ENCODE measurements at regions not wholly inside any gene's neighbourhood (a gene's known extent, or its start where the extent isn't known, plus 50 kb on each side); places are given as distances from the start of the nearest gene placed in this dataset.

DNA sequence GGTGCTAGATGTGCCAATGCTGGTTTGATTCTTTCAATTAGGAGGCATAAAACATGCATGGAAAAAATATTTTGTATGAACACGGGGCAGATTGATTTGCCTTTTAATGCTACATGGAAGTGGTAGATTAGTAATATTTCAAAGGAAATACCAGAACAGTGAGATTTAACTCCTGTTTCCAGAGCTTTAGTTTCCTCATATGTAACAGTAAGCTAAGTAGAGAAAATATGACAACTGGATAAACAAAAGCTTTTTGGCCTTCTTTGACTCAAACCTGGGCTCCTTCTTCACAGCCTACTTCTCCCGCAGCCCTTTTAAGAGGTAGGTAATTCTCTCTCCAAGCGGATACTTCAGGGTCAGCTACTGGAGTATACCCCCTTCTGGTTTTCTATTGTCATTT, 254.2 kb upstream of the TRPC7 start:
- H3K9me3 ChIP-seq (ENCODE audit: control insufficient read depth, insufficient read depth, low read depth, low read length) = no peaks in the 10 kb centered on the region
- TF ChIP-seq ZNF223 (tag by site-specific recombination; IDR thresholded peaks at IDR 0.05) (no peak), ZNF660 (tag by site-specific recombination; IDR thresholded peaks at IDR 0.05) (no peak), OSR2 (tag by site-specific recombination; IDR thresholded peaks at IDR 0.05) (no peak), ZNF747 (tag by site-specific recombination; IDR thresholded peaks at IDR 0.05) (no peak), ZNF670 (tag by site-specific recombination; IDR thresholded peaks at IDR 0.05; ENCODE audit: low read depth) (no peak), ZNF776 (tag by site-specific recombination; IDR thresholded peaks at IDR 0.05; ENCODE audit: borderline replicate concordance) (no peak)
- TF ChIP-seq, protein P1, sequence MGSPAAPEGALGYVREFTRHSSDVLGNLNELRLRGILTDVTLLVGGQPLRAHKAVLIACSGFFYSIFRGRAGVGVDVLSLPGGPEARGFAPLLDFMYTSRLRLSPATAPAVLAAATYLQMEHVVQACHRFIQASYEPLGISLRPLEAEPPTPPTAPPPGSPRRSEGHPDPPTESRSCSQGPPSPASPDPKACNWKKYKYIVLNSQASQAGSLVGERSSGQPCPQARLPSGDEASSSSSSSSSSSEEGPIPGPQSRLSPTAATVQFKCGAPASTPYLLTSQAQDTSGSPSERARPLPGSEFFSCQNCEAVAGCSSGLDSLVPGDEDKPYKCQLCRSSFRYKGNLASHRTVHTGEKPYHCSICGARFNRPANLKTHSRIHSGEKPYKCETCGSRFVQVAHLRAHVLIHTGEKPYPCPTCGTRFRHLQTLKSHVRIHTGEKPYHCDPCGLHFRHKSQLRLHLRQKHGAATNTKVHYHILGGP (tag by site-specific recombination; IDR thresholded peaks at IDR 0.05) = no peak
- TF ChIP-seq, protein P2, sequence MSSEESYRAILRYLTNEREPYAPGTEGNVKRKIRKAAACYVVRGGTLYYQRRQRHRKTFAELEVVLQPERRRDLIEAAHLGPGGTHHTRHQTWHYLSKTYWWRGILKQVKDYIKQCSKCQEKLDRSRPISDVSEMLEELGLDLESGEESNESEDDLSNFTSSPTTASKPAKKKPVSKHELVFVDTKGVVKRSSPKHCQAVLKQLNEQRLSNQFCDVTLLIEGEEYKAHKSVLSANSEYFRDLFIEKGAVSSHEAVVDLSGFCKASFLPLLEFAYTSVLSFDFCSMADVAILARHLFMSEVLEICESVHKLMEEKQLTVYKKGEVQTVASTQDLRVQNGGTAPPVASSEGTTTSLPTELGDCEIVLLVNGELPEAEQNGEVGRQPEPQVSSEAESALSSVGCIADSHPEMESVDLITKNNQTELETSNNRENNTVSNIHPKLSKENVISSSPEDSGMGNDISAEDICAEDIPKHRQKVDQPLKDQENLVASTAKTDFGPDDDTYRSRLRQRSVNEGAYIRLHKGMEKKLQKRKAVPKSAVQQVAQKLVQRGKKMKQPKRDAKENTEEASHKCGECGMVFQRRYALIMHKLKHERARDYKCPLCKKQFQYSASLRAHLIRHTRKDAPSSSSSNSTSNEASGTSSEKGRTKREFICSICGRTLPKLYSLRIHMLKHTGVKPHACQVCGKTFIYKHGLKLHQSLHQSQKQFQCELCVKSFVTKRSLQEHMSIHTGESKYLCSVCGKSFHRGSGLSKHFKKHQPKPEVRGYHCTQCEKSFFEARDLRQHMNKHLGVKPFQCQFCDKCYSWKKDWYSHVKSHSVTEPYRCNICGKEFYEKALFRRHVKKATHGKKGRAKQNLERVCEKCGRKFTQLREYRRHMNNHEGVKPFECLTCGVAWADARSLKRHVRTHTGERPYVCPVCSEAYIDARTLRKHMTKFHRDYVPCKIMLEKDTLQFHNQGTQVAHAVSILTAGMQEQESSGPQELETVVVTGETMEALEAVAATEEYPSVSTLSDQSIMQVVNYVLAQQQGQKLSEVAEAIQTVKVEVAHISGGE (tag by site-specific recombination; conservative IDR thresholded peaks at IDR 0.05; ENCODE audit: low read depth) = no peak
- peaks cover 5% of the 10 kb centered on the region for H3K4me1 ChIP-seq (ENCODE audit: control insufficient read depth, insufficient read depth, low read length)
- ChIA-PET POLR2A (no interaction called here), CTCF (interaction anchor here (1.3 kb wide), 1 partner anchor 194 kb away, joined by 3 read pairs; no protein-coding TSS in a partner anchor)
- no peaks in the 10 kb centered on the region for H3K36me3 ChIP-seq (ENCODE audit: control insufficient read depth in 2 of 2, insufficient read depth in 1 of 2, low read length in 2 of 2)
- no peak overlapping the region for H3K4me3 ChIP-seq (ENCODE audit: low read depth, low read length)
- no peak overlapping the region for H3K27ac ChIP-seq (ENCODE audit: extremely low read depth, low read depth, low read length)

DNA sequence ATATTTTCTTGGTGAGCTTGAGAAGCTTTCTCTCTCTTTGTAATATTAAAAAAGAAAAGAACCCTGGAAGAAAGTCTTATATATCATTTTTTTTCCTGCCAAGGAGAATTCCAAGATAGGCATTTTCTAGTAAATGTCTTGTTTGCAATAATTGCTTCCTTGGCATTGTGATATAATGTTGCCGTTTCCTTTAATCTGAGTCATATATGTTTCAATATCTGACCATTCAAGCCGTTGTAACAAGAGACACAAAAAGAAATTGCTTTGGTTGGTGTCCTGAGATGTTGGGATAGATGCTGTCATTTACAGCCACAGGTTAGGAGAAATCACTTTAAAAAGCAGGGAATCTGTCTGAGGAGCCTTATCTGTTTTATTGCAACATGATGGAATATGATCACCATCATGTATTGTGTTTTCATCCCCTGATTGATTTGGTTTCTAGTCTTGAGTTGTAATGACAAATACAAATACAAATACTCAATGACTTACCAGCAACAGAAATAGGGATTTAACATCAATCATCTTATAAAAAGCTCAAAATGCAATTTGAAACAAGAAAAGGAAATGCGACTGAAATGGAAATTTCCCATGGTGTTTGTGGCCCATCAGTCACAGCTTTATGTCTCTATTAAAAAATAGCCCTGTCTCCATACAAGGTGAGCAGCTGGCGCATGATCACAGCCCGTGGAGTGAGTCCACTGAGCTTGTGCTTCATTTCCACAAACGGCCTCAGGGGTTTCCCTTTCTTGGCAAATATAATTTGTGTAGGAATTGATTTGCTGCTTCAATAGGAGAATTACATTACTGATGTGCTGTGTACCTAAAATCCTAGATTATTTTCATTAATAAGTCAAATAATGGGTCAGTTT, 250.1 kb upstream of the TRPC7 start:
- Histone ChIP-seq H3K27ac (ENCODE audit: extremely low read depth, low read depth, low read length) (no peak overlapping the region), H3K4me3 (ENCODE audit: low read depth, low read length) (no peak overlapping the region), H3K4me1 (ENCODE audit: control insufficient read depth, insufficient read depth, low read length) (no peaks in the 10 kb centered on the region; the same call in 1 of the 2 replicates), H3K36me3 (ENCODE audit: control insufficient read depth in 2 of 2, insufficient read depth in 1 of 2, low read length in 2 of 2) (no peaks in the 10 kb centered on the region), H3K9me3 (ENCODE audit: control insufficient read depth, insufficient read depth, low read depth, low read length) (no peaks in the 10 kb centered on the region)
- CTCF ChIA-PET = no interaction called here
- POLR2A ChIA-PET = no interaction called here
- TF ChIP-seq ZNF335 (tag by site-specific recombination; conservative IDR thresholded peaks at IDR 0.05) = no peak
- TF ChIP-seq, protein P3, sequence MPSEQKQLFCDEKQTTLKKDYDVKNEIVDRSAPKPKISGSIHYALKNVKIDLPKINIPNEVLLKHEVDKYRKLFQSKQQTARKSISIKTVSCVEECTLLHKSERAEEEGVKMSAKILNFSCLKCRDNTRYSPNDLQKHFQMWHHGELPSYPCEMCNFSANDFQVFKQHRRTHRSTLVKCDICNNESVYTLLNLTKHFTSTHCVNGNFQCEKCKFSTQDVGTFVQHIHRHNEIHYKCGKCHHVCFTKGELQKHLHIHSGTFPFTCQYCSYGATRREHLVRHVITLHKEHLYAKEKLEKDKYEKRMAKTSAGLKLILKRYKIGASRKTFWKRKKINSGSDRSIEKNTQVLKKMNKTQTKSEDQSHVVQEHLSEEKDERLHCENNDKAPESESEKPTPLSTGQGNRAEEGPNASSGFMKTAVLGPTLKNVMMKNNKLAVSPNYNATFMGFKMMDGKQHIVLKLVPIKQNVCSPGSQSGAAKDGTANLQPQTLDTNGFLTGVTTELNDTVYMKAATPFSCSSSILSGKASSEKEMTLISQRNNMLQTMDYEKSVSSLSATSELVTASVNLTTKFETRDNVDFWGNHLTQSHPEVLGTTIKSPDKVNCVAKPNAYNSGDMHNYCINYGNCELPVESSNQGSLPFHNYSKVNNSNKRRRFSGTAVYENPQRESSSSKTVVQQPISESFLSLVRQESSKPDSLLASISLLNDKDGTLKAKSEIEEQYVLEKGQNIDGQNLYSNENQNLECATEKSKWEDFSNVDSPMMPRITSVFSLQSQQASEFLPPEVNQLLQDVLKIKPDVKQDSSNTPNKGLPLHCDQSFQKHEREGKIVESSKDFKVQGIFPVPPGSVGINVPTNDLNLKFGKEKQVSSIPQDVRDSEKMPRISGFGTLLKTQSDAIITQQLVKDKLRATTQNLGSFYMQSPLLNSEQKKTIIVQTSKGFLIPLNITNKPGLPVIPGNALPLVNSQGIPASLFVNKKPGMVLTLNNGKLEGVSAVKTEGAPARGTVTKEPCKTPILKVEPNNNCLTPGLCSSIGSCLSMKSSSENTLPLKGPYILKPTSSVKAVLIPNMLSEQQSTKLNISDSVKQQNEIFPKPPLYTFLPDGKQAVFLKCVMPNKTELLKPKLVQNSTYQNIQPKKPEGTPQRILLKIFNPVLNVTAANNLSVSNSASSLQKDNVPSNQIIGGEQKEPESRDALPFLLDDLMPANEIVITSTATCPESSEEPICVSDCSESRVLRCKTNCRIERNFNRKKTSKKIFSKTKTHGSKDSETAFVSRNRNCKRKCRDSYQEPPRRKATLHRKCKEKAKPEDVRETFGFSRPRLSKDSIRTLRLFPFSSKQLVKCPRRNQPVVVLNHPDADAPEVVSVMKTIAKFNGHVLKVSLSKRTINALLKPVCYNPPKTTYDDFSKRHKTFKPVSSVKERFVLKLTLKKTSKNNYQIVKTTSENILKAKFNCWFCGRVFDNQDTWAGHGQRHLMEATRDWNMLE (tag by site-specific recombination; conservative IDR thresholded peaks at IDR 0.05; ENCODE audit: low read depth) = no peak
- no peak for TF ChIP-seq ZNF707 (tag by site-specific recombination; IDR thresholded peaks at IDR 0.05)
- TF ChIP-seq ZNF549 (tag by site-specific recombination; IDR thresholded peaks at IDR 0.05) = no peak
- TF ChIP-seq, protein P4, sequence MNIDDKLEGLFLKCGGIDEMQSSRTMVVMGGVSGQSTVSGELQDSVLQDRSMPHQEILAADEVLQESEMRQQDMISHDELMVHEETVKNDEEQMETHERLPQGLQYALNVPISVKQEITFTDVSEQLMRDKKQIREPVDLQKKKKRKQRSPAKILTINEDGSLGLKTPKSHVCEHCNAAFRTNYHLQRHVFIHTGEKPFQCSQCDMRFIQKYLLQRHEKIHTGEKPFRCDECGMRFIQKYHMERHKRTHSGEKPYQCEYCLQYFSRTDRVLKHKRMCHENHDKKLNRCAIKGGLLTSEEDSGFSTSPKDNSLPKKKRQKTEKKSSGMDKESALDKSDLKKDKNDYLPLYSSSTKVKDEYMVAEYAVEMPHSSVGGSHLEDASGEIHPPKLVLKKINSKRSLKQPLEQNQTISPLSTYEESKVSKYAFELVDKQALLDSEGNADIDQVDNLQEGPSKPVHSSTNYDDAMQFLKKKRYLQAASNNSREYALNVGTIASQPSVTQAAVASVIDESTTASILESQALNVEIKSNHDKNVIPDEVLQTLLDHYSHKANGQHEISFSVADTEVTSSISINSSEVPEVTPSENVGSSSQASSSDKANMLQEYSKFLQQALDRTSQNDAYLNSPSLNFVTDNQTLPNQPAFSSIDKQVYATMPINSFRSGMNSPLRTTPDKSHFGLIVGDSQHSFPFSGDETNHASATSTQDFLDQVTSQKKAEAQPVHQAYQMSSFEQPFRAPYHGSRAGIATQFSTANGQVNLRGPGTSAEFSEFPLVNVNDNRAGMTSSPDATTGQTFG (tag by site-specific recombination; IDR thresholded peaks at IDR 0.05; ENCODE audit: borderline replicate concordance) = no peak
- no peak for TF ChIP-seq ZNF221 (tag by site-specific recombination; IDR thresholded peaks at IDR 0.05; ENCODE audit: borderline replicate concordance)
- TF ChIP-seq ZNF10 (tag by site-specific recombination; IDR thresholded peaks at IDR 0.05) = no peak
- no peak for TF ChIP-seq ZFP41 (tag by site-specific recombination; IDR thresholded peaks at IDR 0.05; ENCODE audit: borderline replicate concordance)
- no peak for TF ChIP-seq ZNF175 (tag by site-specific recombination; IDR thresholded peaks at IDR 0.05)
- TF ChIP-seq IKZF3 (tag by site-specific recombination; IDR thresholded peaks at IDR 0.05) = no peak
- TF ChIP-seq ZNF621 (tag by site-specific recombination; IDR thresholded peaks at IDR 0.05) = no peak
- TF ChIP-seq ZNF140 (tag by site-specific recombination; IDR thresholded peaks at IDR 0.05) = no peak

Measured in HEK293 (cell line).